CD4-positive, alpha-beta T cell treated with Interleukin-17A for 1 hour (primary cell): ENCODE measurements at regions not wholly inside any gene's neighbourhood (a gene's known extent, or its start where the extent isn't known, plus 50 kb on each side); places are given as distances from the start of the nearest gene placed in this dataset.

Experiments used
- DNase-seq: peaks from one replicate; pipeline ENCODE4 v3.0.0-alpha.2; 2020

- no peak for DNase-seq
These were observed 643.6 kb downstream of the ACTL7B start for GRCh38 chr9:108212184-108212583.

GRCh38 chr9:108211411-108211955, 644.3 kb downstream of the ACTL7B start:
- no peak for DNase-seq

- no peak for DNase-seq
These were observed 646.6 kb downstream of the ACTL7B start for GRCh38 chr9:108209132-108209685.

- no peak for DNase-seq
These were observed 648.1 kb downstream of the ACTL7B start for GRCh38 chr9:108207561-108208165.

- no peak for DNase-seq
These were observed 650.5 kb downstream of the ACTL7B start for GRCh38 chr9:108205276-108205675.

GRCh38 chr9:108197899-108198298, 657.9 kb downstream of the ACTL7B start:
- no peak for DNase-seq

- no peak for DNase-seq
These were observed 658.8 kb downstream of the ACTL7B start for GRCh38 chr9:108197008-108197365.

- DNase-seq: no peak
These were observed 659.3 kb downstream of the ACTL7B start for GRCh38 chr9:108196332-108197007.

- DNase-seq: no peak
These were observed 661.6 kb downstream of the ACTL7B start for GRCh38 chr9:108194154-108194553.

GRCh38 chr9:108193026-108193710, 662.6 kb downstream of the ACTL7B start:
- DNase-seq: no peak

GRCh38 chr9:108191065-108191464, 664.7 kb downstream of the ACTL7B start:
- DNase-seq: no peak

GRCh38 chr9:108188976-108189375, 666.8 kb downstream of the ACTL7B start:
- DNase-seq: no peak

- DNase-seq: no peak
These were observed 667.3 kb downstream of the ACTL7B start for GRCh38 chr9:108188482-108188881.

- DNase-seq: no peak
These were observed 669.0 kb downstream of the ACTL7B start for GRCh38 chr9:108186642-108187395.

GRCh38 chr9:108185613-108186012, 670.2 kb downstream of the ACTL7B start:
- no peak for DNase-seq

- DNase-seq: no peak
These were observed 670.8 kb downstream of the ACTL7B start for GRCh38 chr9:108184941-108185340.

GRCh38 chr9:108184009-108184408, 671.8 kb downstream of the ACTL7B start:
- DNase-seq: no peak

- DNase-seq: no peak
These were observed 672.8 kb downstream of the ACTL7B start for GRCh38 chr9:108182950-108183381.

- DNase-seq: no peak
These were observed 673.5 kb downstream of the ACTL7B start for GRCh38 chr9:108182270-108182669.

GRCh38 chr9:108181441-108181840, 674.3 kb downstream of the ACTL7B start:
- no peak for DNase-seq

- DNase-seq: no peak
These were observed 675.2 kb downstream of the ACTL7B start for GRCh38 chr9:108180541-108180940.

- DNase-seq: no peak
These were observed 677.5 kb downstream of the ACTL7B start for GRCh38 chr9:108178318-108178717.
